IMR-90 (cell line): ENCODE measurements at regions not wholly inside any gene's neighbourhood (a gene's known extent, or its start where the extent isn't known, plus 50 kb on each side); places are given as distances from the start of the nearest gene placed in this dataset.

Source experiments
- ATAC-seq: fragments of 200-7000 bp; cut with Tn5 transposase; 2 replicates; pipeline ENCODE4 v1.9.1; 2020; ENCODE audit warnings: low read depth, mild to moderate bottlenecking, moderate library complexity
- BruUV-seq: library from RNA; stranded (reverse); fragments of 400-500 nt; replicated peaks from 2 replicates; lab custom pipeline; 2021; lab: Mats Ljungman, UMichigan
- CTCF ChIA-PET: fragments of 300-600 bp; formaldehyde crosslinking; extraction: SDS; loops from one replicate; lab custom pipeline; 2021; ENCODE audit warnings: antibody characterized with exemption; lab: Yijun Ruan, JAX
- POLR2A ChIA-PET: fragments of 300-600 bp; sonication (Branson Sonifier 250); formaldehyde crosslinking; loops from one replicate; lab custom pipeline; 2022; ENCODE audit warnings: antibody characterized with exemption; ENCODE audit not compliant: unreplicated experiment; lab: Charles Lee
- DNase-seq: peaks from one replicate; pipeline ENCODE4 v3.0.0; 2013
- H2AFZ ChIP-seq: replicated peaks from 2 replicates; pipeline ENCODE3; 2013; ENCODE audit warnings: low read length, mild to moderate bottlenecking; ENCODE audit not compliant: poor library complexity
- H2AK5ac ChIP-seq: 2 replicates; pipeline ENCODE4 v1.6.1; 2013; ENCODE audit warnings: low read depth, low read length, inconsistent platforms
- H2AK9ac ChIP-seq: replicated peaks from 2 replicates; pipeline ENCODE3; 2013; ENCODE audit warnings: mild to moderate bottlenecking, low read depth, low read length, moderate library complexity; ENCODE audit not compliant: poor library complexity
- H2BK120ac ChIP-seq: 2 replicates; pipeline ENCODE4 v1.6.1; 2013; ENCODE audit warnings: low read depth, low read length, inconsistent platforms
- H2BK15ac ChIP-seq: 3 replicates; pipeline ENCODE4 v1.6.1; 2013; ENCODE audit warnings: low read depth, low read length, inconsistent platforms
- H2BK20ac ChIP-seq: 2 replicates; pipeline ENCODE4 v1.6.1; 2013; ENCODE audit warnings: low read depth, mild to moderate bottlenecking, inconsistent platforms, low read length, moderate library complexity
- H2BK5ac ChIP-seq: 2 replicates; pipeline ENCODE4 v1.6.1; 2013; ENCODE audit warnings: mild to moderate bottlenecking, low read depth, low read length, inconsistent platforms; ENCODE audit not compliant: poor library complexity, severe bottlenecking
- H3K14ac ChIP-seq: replicated peaks from 2 replicates; pipeline ENCODE4 v1.6.1; 2013; ENCODE audit warnings: low read depth, low read length, inconsistent platforms
- H3K18ac ChIP-seq: 2 replicates; pipeline ENCODE4 v1.6.1; 2013; ENCODE audit warnings: low read depth, low read length, control low read depth
- H3K23ac ChIP-seq: 2 replicates; pipeline ENCODE4 v1.6.1; 2013; ENCODE audit warnings: low read depth, low read length, inconsistent platforms
- H3K27ac ChIP-seq: 2 replicates; pipeline ENCODE4 v1.5.1; 2013; ENCODE audit warnings: mild to moderate bottlenecking, control low read depth, low read length; ENCODE audit not compliant: insufficient read depth
- H3K27me3 ChIP-seq: 2 replicates; pipeline ENCODE4 v1.6.1; 2013; ENCODE audit warnings: low read length; ENCODE audit not compliant: control insufficient read depth, insufficient read depth
- H3K36me3 ChIP-seq: 2 replicates; pipeline ENCODE4 v1.6.1; 2013; ENCODE audit warnings: low read length, mixed read lengths; ENCODE audit not compliant: control insufficient read depth, insufficient read depth
- H3K4ac ChIP-seq: 2 replicates; pipeline ENCODE4 v1.6.1; 2013; ENCODE audit warnings: low read depth, low read length, inconsistent platforms
- H3K4me1 ChIP-seq: 2 replicates; pipeline ENCODE4 v1.6.1; 2013; ENCODE audit warnings: low read length, mixed read lengths; ENCODE audit not compliant: control insufficient read depth, insufficient read depth
- H3K4me2 ChIP-seq: 2 replicates; pipeline ENCODE4 v1.6.1; 2013; ENCODE audit warnings: low read depth, mild to moderate bottlenecking, control low read depth, low read length, moderate library complexity
- H3K4me3 ChIP-seq: 2 replicates; pipeline ENCODE4 v1.5.1; 2013; ENCODE audit warnings: low read depth, mild to moderate bottlenecking, control low read depth, low read length, moderate library complexity; ENCODE audit not compliant: insufficient read depth
- H3K56ac ChIP-seq: 2 replicates; pipeline ENCODE4 v1.6.1; 2013; ENCODE audit warnings: low read length, inconsistent platforms; ENCODE audit not compliant: insufficient read depth; ENCODE audit errors: extremely low read depth
- H3K79me1 ChIP-seq, 2 experiments: 2 replicates each; pipeline ENCODE4 v1.6.1; 2013; ENCODE audit warnings: low read length in 2 of 2, inconsistent platforms in 1 of 2, low read depth in 1 of 2
- H3K9ac ChIP-seq: 2 replicates; pipeline ENCODE4 v1.6.1; 2013; ENCODE audit warnings: low read depth, low read length, control low read depth
- H3K9me1 ChIP-seq: 2 replicates; pipeline ENCODE4 v1.6.1; 2013; ENCODE audit warnings: low read length, inconsistent platforms; ENCODE audit not compliant: insufficient read depth
- H3K9me3 ChIP-seq: 2 replicates; pipeline ENCODE4 v1.6.1; 2013; ENCODE audit warnings: low read length; ENCODE audit not compliant: control insufficient read depth, insufficient read depth
- H4K20me1 ChIP-seq: 2 replicates; pipeline ENCODE4 v1.6.1; 2013; ENCODE audit warnings: low read length, inconsistent platforms; ENCODE audit not compliant: insufficient read depth
- H4K5ac ChIP-seq: 2 replicates; pipeline ENCODE4 v1.6.1; 2013; ENCODE audit warnings: mild to moderate bottlenecking, low read depth, low read length, control low read depth
- H4K8ac ChIP-seq, 2 experiments: 2 replicates each; pipeline ENCODE4 v1.6.1; 2013; ENCODE audit warnings: low read depth in 2 of 2, low read length in 2 of 2, control low read depth in 1 of 2, inconsistent platforms in 1 of 2
- H4K91ac ChIP-seq: 2 replicates; pipeline ENCODE4 v1.6.1; 2013; ENCODE audit warnings: low read depth, low read length, inconsistent platforms; ENCODE audit not compliant: insufficient read depth
- MAZ ChIP-seq: IDR thresholded peaks from 2 replicates; pipeline ENCODE4 v1.6.1; 2012; ENCODE audit warnings: low read depth, mild to moderate bottlenecking, low read length, improper control_type of control experiment, moderate library complexity, borderline replicate concordance
- POLR2A ChIP-seq: IDR thresholded peaks from 2 replicates; pipeline ENCODE4 v1.6.1; 2012; ENCODE audit warnings: mild to moderate bottlenecking, low read depth, low read length
- WGBS, 2 experiments: methylation state at CpG; one replicate each; pipeline versions ENCODE4 v1.1.5 to v1.1.7; 2013; ENCODE audit warnings: missing lambda C conversion rate in 2 of 2; ENCODE audit not compliant: insufficient read length in 1 of 2; ENCODE audit errors: extremely low coverage in 2 of 2; 5-methylcytosine and 5-hydroxymethylcytosine counted together
- dilution Hi-C: fragments of 300-500 bp; cut with HindIII; formaldehyde crosslinking; loops from one replicate; pipeline ENCODE4 v1.14.3; 2018; ENCODE audit warnings: low sequenced_read_pairs; ENCODE audit not compliant: unreplicated experiment
- in situ Hi-C: fragments of 300-500 bp; cut with MboI; formaldehyde crosslinking; loops from 3 replicates; pipeline ENCODE4 v1.14.3; 2019; ENCODE audit warnings: low sequenced_read_pairs, inconsistent platforms, mixed read lengths
- intact Hi-C: fragments of 100-400 bp; cut with micrococcal nuclease; formaldehyde crosslinking; loops from 2 replicates; pipeline ENCODE4 v1.10.0; 2022
- TF ChIP-seq, protein P1 (sequence below): fragments of 150-350 bp; IDR thresholded peaks from 2 replicates; pipeline ENCODE4 v1.6.1; 2016; ENCODE audit warnings: low read depth, mild to moderate bottlenecking, low read length, moderate library complexity, borderline replicate concordance

GRCh38 chr16:59886021-59886420, 1151.9 kb upstream of the GOT2 start:
- Histone ChIP-seq H2BK5ac (no peak overlapping the region), H3K4me1 (no peaks in the 10 kb centered on the region), H4K8ac (no peak overlapping the region), H3K79me1 (no peaks in the 10 kb centered on the region), H3K9me3 (peaks cover 5% of the 10 kb centered on the region; the same call in 1 of the 2 replicates), H3K9ac (no peak overlapping the region), H3K36me3 (no peaks in the 10 kb centered on the region), H2BK120ac (no peak overlapping the region), H2AK9ac (no peak overlapping the region), H3K4me2 (no peak overlapping the region), H4K91ac (no peak overlapping the region), H4K5ac (no peak overlapping the region), H3K4ac (no peak overlapping the region), H3K9me1 (no peaks in the 10 kb centered on the region), H4K20me1 (no peaks in the 10 kb centered on the region), H2BK20ac (no peak overlapping the region), H3K27me3 (no peaks in the 10 kb centered on the region), H3K56ac (no peak overlapping the region), H3K27ac (no peak overlapping the region), H3K4me3 (no peak overlapping the region), H2AFZ (no peak overlapping the region), H2BK15ac (no peak overlapping the region), H3K23ac (no peak overlapping the region), H3K14ac (no peak overlapping the region), H2AK5ac (no peak overlapping the region), H3K18ac (no peak overlapping the region)
- ChIA-PET POLR2A (no interaction called here), CTCF (no interaction called here)
- WGBS, 2 experiments: no CpG with 5 or more reads among the region's 2 CpGs
- DNase-seq (peak; percentile 5), ATAC-seq (no peak)
- in situ Hi-C loops: no loop called here
- BruUV-seq: no TSS peak
- intact Hi-C loops: no loop called here
- TF ChIP-seq MAZ (no peak), POLR2A (no peak)
- TF ChIP-seq, protein P1, sequence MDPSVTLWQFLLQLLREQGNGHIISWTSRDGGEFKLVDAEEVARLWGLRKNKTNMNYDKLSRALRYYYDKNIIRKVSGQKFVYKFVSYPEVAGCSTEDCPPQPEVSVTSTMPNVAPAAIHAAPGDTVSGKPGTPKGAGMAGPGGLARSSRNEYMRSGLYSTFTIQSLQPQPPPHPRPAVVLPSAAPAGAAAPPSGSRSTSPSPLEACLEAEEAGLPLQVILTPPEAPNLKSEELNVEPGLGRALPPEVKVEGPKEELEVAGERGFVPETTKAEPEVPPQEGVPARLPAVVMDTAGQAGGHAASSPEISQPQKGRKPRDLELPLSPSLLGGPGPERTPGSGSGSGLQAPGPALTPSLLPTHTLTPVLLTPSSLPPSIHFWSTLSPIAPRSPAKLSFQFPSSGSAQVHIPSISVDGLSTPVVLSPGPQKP: no peak
- dilution Hi-C loops: no loop called here
